GM12864 (cell line): ENCODE measurements at regions not wholly inside any gene's neighbourhood (a gene's known extent, or its start where the extent isn't known, plus 50 kb on each side); places are given as distances from the start of the nearest gene placed in this dataset.

Experiments
- DNase-seq: peaks from one replicate; pipeline ENCODE4 v3.0.0-alpha.2; 2011; ENCODE audit warnings: low read depth
- H3K4me3 ChIP-seq: 2 replicates; pipeline ENCODE4 v1.5.1; 2011; ENCODE audit warnings: mild to moderate bottlenecking, low read depth, low read length, control low read depth
- CTCF ChIP-seq: IDR thresholded peaks from 2 replicates; pipeline ENCODE4 v1.5.1; 2011; ENCODE audit warnings: low read depth, mild to moderate bottlenecking, moderate library complexity, low read length, control low read depth, inconsistent platforms; ENCODE audit errors: missing control alignments

GRCh38 chr15:95267481-95267880, 1036.1 kb downstream of the MCTP2 start:
- TF ChIP-seq CTCF: no peak
- no peak for DNase-seq
- no peak overlapping the region for H3K4me3 ChIP-seq

GRCh38 chr15:95269242-95270183, 1038.2 kb downstream of the MCTP2 start:
- no peak for TF ChIP-seq CTCF
- H3K4me3 ChIP-seq: no peak overlapping the region
- DNase-seq: no peak

- TF ChIP-seq CTCF: no peak
- DNase-seq: no peak
These were observed 1042.7 kb downstream of the MCTP2 start for GRCh38 chr15:95274101-95274500.

GRCh38 chr15:95277266-95277665, 1045.9 kb downstream of the MCTP2 start:
- TF ChIP-seq CTCF: no peak
- H3K4me3 ChIP-seq: no peak overlapping the region
- no peak for DNase-seq

More at GRCh38 chr15:95274101-95274500, 1042.7 kb downstream of the MCTP2 start:
- no peak overlapping the region for H3K4me3 ChIP-seq

- DNase-seq: no peak
- TF ChIP-seq CTCF: no peak
- H3K4me3 ChIP-seq: no peak overlapping the region
These were observed 1047.3 kb downstream of the MCTP2 start for GRCh38 chr15:95278532-95279245.

GRCh38 chr15:95279277-95280019, 1048.1 kb downstream of the MCTP2 start:
- no peak for DNase-seq
- TF ChIP-seq CTCF: no peak
- H3K4me3 ChIP-seq: no peak overlapping the region
